ENCODE measurements at regions not wholly inside any gene's neighbourhood (a gene's known extent, or its start where the extent isn't known, plus 50 kb on each side); places are given as distances from the start of the nearest gene placed in this dataset.

DNA sequence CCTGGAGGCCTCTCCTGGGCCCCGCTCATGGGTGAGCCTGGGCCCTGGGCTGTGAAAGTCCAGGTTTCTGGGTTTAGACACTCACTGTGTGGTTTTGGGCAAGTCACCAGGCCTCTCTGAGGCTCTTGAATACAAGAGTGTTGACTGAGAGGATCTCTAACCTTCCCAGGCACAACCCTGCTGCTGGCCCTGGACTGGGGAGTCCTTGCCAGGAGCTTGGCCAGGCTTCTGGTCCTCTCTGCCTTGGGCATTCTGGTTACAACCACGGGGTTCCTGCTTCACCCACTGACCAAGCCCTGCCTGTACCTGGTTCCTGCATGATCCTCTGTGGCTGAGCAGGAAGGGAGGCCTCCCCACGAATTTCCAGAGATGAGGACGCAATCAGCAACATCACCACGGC is 63.6 kb upstream of the COL13A1 start:
- H3K36me3 Mint-ChIP-seq (ENCODE audit: low read depth) = no peaks in the 10 kb centered on the region
- H3K4me3 Mint-ChIP-seq = no peak overlapping the region
- H3K27me3 Mint-ChIP-seq (ENCODE audit: insufficient read depth) = peaks cover 26% of the 10 kb centered on the region
- no peaks in the 10 kb centered on the region for H3K9me3 Mint-ChIP-seq
- no peak for DNase-seq
- TF ChIP-seq, protein P1, sequence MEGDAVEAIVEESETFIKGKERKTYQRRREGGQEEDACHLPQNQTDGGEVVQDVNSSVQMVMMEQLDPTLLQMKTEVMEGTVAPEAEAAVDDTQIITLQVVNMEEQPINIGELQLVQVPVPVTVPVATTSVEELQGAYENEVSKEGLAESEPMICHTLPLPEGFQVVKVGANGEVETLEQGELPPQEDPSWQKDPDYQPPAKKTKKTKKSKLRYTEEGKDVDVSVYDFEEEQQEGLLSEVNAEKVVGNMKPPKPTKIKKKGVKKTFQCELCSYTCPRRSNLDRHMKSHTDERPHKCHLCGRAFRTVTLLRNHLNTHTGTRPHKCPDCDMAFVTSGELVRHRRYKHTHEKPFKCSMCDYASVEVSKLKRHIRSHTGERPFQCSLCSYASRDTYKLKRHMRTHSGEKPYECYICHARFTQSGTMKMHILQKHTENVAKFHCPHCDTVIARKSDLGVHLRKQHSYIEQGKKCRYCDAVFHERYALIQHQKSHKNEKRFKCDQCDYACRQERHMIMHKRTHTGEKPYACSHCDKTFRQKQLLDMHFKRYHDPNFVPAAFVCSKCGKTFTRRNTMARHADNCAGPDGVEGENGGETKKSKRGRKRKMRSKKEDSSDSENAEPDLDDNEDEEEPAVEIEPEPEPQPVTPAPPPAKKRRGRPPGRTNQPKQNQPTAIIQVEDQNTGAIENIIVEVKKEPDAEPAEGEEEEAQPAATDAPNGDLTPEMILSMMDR (IDR thresholded peaks at IDR 0.05) = no peak
- peaks cover 20% of the 10 kb centered on the region for H3K4me1 Mint-ChIP-seq (ENCODE audit: low read depth)
- H3K27ac Mint-ChIP-seq = no peak overlapping the region

DNA sequence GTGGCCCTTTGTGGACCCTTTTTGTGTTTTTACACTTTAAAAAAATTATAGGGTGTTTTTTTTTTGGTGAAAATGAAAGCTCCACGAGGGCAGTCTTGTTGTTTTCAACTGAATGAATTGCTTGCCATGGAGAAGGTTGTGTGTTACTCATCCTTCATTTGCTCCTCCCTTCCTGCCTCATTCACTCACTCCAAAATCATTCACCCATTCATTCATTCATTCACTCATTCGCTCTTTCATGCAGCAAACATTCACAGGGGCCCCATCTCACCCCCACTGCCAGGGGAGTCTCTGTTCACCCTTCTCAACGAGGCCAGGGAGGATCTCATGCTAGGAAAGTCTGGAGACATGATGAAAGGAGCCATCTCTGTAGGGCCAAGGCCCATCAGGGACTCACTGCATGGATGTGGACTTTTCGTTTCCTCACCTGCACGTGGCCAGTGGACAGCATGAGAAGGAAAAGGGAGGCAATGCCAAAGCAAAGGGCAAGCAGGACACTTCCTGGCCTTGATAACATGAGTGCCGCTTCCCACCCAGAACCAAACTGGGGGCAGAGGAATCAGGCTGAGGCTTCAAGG is 62.8 kb upstream of the COL13A1 start:
- TF ChIP-seq, protein P1 (IDR thresholded peaks at IDR 0.05) = no peak
- H3K4me1 Mint-ChIP-seq (ENCODE audit: low read depth) = peaks cover 11% of the 10 kb centered on the region
- no peaks in the 10 kb centered on the region for H3K36me3 Mint-ChIP-seq (ENCODE audit: low read depth)
- H3K27me3 Mint-ChIP-seq (ENCODE audit: insufficient read depth) = peaks cover 33% of the 10 kb centered on the region
- H3K4me3 Mint-ChIP-seq = no peak overlapping the region
- no peak for DNase-seq
- H3K27ac Mint-ChIP-seq = no peak overlapping the region
- no peaks in the 10 kb centered on the region for H3K9me3 Mint-ChIP-seq

DNA sequence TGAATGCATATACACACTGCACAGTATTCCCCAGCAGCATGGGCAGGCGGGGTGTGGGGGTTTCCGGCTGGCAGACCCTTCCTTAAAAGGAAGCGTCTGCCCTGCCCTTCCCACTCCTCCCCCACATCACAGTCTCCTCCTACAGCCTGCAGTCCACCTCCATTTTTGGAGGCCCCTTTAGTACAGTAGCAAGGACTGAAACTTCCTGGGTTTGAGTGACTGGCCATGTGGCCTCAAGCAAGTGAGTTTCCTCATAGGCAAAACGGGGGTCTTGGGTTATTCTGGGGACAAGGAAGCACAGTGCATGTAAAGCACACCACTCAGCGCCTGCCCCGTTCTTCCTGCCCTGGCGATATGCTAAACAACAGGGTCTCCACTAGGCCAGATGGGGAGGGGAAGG is 62.1 kb upstream of the COL13A1 start:
- TF ChIP-seq, protein P1 (IDR thresholded peaks at IDR 0.05) = no peak
- Mint-ChIP-seq H3K36me3 (ENCODE audit: low read depth) (no peaks in the 10 kb centered on the region), H3K9me3 (no peaks in the 10 kb centered on the region), H3K27me3 (ENCODE audit: insufficient read depth) (peaks cover 39% of the 10 kb centered on the region), H3K4me1 (ENCODE audit: low read depth) (peaks cover 4% of the 10 kb centered on the region), H3K27ac (no peak overlapping the region), H3K4me3 (no peak overlapping the region)
- DNase-seq = no peak

DNA sequence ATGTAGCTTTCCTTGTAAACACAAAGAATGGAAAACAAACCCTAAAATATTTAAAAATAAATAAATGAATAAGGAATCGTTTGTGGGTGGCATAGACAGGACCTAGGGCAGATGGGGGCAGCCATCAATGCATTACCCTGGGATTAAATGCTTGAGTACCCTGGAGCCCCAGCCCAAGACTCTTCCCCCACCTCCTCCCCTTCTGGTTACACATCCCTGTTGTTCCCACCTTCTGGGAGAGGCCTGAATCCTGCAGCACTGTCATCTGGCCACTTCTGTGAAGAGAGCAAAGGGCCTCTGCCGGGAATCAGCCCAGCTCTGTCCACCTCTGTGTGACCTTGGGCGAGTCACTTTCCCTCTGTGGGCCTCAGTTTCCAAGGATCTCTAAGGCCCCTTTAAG is 61.6 kb upstream of the COL13A1 start:
- Mint-ChIP-seq H3K4me1 (ENCODE audit: low read depth) (no peaks in the 10 kb centered on the region), H3K27me3 (ENCODE audit: insufficient read depth) (peaks cover 42% of the 10 kb centered on the region), H3K27ac (no peak overlapping the region), H3K36me3 (ENCODE audit: low read depth) (no peaks in the 10 kb centered on the region), H3K4me3 (no peak overlapping the region), H3K9me3 (no peaks in the 10 kb centered on the region)
- DNase-seq = no peak
- TF ChIP-seq, protein P1 (IDR thresholded peaks at IDR 0.05) = no peak

DNA sequence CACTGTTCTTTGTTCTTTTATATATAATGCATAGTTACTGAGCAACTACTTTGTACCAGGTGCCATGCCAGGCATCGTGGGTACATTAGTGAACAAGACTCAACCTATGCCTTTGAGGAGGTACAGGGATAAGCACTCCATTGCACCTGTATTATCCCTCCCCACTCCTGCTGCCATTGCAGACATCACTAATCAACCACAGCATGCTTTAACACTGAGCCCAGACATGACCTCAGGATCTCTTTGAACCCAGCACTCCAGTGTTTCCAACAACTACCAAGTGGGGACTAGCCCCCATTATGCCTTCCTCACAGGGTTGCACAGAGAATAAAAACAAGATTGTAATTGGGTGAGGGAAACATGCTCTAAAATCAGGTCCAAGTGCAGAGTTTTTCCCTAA is 60.5 kb upstream of the COL13A1 start:
- H3K27me3 Mint-ChIP-seq (ENCODE audit: insufficient read depth) = peaks cover 43% of the 10 kb centered on the region
- no peaks in the 10 kb centered on the region for H3K4me1 Mint-ChIP-seq (ENCODE audit: low read depth)
- no peak for DNase-seq
- TF ChIP-seq, protein P1 (IDR thresholded peaks at IDR 0.05) = no peak
- H3K27ac Mint-ChIP-seq = no peak overlapping the region
- H3K36me3 Mint-ChIP-seq (ENCODE audit: low read depth) = no peaks in the 10 kb centered on the region
- H3K4me3 Mint-ChIP-seq = no peak overlapping the region
- no peaks in the 10 kb centered on the region for H3K9me3 Mint-ChIP-seq

Data from HFFc6 (cell line).